NAMALWA (cell line): ENCODE measurements at regions not wholly inside any gene's neighbourhood (a gene's known extent, or its start where the extent isn't known, plus 50 kb on each side); places are given as distances from the start of the nearest gene placed in this dataset.

Experiments used
- DNase-seq: peaks from one replicate; pipeline ENCODE4 v3.0.0-alpha.2; 2015; ENCODE audit warnings: low spot score

- no peak for DNase-seq
Observed at GRCh38 chr5:124839371-124839998, 93.0 kb upstream of the ZNF608 start.

- DNase-seq: no peak
Observed at GRCh38 chr5:124841829-124842712, 95.6 kb upstream of the ZNF608 start.

GRCh38 chr5:124842725-124843595 lies 96.5 kb upstream of the ZNF608 start:
- no peak for DNase-seq

DNA sequence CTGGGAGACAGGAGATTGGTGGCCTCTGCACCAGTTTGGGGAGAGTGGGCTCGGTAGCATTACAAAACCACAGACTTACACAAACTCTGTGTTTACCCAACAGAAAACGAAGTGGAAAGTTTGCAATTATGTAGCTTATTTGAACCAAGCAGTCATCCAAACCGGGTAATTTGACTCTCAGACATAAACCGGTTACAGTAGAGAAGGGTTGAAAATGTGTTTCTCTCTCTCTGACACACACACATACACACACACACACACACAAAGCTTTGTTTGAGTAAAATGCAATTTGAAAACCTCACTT lies 97.1 kb upstream of the ZNF608 start:
- DNase-seq: no peak

- DNase-seq: no peak
Observed at GRCh38 chr5:124844371-124844920, 98.0 kb upstream of the ZNF608 start.

GRCh38 chr5:124847907-124848306 lies 101.5 kb upstream of the ZNF608 start:
- DNase-seq: no peak

DNA sequence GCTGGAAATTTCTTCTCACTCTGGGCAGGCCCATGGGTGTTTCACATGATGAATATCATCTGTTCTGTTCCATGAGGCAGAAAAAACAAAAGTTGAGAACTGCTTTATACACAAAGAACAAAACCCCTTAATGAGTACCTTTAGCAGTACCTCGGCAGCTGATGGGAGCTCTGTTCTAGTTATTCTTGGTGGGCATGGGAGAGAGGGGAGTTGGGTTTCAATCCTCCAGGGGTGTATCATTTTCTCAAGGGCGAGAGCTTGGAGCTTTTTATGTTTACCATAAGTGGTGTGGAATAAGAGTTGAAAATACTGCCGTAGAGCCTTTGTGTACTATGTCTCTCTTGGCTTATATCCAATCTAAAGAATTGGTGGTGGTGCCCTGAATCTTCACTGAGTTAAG lies 103.3 kb upstream of the ZNF608 start:
- no peak for DNase-seq

- DNase-seq: no peak
Observed at GRCh38 chr5:124856726-124857125, 110.3 kb upstream of the ZNF608 start.

DNA sequence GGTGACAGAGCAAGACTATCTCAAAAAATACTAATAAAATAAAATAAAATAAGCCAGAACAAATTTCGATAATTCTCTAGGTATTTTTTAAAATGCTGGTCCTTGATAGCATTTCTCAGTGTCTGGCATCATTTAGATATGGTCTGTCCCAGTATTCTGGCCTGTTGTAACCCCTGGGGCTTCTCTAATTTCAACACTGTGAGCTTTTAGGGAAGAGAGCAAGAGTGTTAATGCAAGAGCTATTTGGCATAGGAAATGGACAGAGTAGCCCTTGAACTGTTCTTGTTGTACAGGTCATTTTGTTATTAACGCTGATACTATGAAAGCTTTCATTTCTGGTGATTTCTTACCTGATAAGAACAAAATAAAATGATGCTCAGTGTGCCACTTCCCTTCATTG lies 112.2 kb upstream of the ZNF608 start:
- no peak for DNase-seq

GRCh38 chr5:124859027-124859426 lies 112.6 kb upstream of the ZNF608 start:
- DNase-seq: peak; percentile 22

DNA sequence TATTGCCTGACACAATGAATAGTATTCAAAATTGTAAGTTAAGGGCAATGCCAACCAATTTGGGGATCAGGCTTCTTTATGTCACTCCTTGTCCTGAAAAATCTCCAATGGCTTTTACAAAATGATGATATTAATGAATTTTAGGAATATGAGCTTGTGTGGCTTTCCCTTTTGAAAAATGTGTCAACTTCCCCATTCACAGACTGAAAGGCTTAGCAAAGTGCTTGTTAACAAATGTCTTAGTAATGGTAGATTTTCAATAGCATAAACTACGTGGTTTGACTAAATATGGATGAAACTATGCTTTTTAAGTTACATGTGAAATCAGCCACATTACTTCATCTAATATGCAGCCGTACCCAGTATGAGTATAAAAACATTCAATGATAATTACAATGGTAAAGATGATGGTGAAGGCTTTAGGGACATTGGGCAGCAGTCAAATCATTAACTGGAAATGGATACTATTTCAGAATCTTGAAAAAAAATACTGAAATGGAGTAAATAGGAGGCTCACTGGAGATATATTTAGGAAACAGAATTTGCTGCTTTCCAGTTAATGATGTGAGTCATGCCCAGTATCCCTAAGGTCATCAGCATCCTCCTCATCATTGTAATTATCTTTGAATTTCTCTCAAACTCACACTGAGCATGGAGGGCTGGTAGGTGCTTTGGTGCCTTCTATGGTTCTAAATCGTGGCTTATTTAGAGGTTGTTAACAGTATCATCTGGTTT lies 113.3 kb upstream of the ZNF608 start:
- DNase-seq: no peak

GRCh38 chr5:124860291-124860655 lies 113.8 kb upstream of the ZNF608 start:
- DNase-seq: no peak

GRCh38 chr5:124865066-124865465 lies 118.6 kb upstream of the ZNF608 start:
- DNase-seq: no peak

GRCh38 chr5:124865603-124866354 lies 119.3 kb upstream of the ZNF608 start:
- DNase-seq: no peak

- DNase-seq: no peak
Observed at GRCh38 chr5:124866355-124867136, 120.1 kb upstream of the ZNF608 start.

GRCh38 chr5:124867137-124867704 lies 120.8 kb upstream of the ZNF608 start:
- no peak for DNase-seq

GRCh38 chr5:124868676-124869075 lies 122.2 kb upstream of the ZNF608 start:
- DNase-seq: no peak

GRCh38 chr5:124869426-124870033 lies 123.1 kb upstream of the ZNF608 start:
- no peak for DNase-seq

DNA sequence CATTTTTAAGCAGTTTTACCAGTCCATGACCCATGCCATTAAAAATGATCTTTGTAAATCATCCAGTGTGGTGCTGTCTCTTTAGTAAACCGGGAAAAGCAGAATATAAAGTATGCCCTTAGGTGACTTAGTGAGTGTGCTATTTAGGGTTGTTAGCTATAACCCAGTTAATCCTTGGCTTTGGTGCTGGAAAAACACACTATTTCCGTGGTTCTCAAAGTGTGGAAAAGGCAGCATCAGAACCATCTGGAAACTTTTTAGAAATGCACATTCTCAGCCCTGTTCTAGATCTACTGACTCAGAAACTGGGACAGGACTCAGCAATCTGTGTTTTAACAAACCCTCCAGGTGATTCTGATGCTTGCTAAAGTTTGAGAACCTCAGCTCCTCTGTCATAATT lies 123.6 kb upstream of the ZNF608 start:
- no peak for DNase-seq

DNA sequence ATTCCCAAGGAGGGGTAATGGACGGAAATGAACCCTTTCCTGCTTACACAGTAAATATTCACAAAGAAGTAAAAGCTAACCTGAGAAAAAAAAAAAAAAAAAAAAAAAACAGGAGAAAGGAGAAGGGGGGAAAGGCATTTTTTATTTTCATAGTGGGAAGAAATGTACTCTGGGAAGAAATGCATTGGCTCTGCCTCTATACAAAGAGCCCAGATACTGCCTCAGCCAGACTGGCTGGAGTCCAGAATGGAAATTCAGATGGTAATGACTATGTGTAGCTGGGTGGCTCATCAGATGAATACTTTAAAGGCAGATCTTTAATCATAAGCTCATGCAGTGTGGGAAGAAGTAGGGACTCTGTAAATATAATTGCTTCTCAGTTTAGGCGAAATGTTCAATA lies 124.9 kb upstream of the ZNF608 start:
- no peak for DNase-seq
